ENCODE measurements at regions not wholly inside any gene's neighbourhood (a gene's known extent, or its start where the extent isn't known, plus 50 kb on each side); places are given as distances from the start of the nearest gene placed in this dataset.

DNA sequence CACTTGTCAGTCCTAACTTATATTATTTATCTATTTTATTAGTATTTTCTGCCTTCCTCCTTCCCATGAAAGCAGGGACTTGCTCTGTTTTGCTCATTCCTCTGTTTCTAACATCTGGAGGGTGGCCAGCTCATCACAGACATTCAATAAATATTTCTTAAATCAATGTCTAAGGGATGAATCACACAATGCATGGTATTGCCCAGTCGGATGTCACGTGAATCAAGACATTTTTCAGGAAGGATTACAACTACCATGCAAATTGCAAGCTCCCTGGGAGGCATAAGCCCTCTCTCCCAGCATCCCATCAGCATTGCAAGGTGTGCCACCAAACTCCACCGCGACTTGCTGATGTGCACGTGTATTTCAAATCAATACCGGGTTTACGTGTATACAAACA is 146.6 kb upstream of the RNF32 start:
- POLR2A ChIA-PET, result no interaction called here
- no peaks in the 10 kb centered on the region for H3K36me3 Mint-ChIP-seq (ENCODE audit: low read depth)
- no peak for TF ChIP-seq CTCF (IDR thresholded peaks at IDR 0.05)

GRCh38 chr7:156492170-156492569 is 148.4 kb upstream of the RNF32 start:
- ChIA-PET POLR2A (no interaction called here), CTCF (no interaction called here)
- TF ChIP-seq CTCF (IDR thresholded peaks at IDR 0.05), result no peak
- DNase-seq (no peak), ATAC-seq (no peak)
- no peaks in the 10 kb centered on the region for H3K9me3 Mint-ChIP-seq
- no peak overlapping the region for H3K27ac Mint-ChIP-seq
- H3K27me3 Mint-ChIP-seq, result peaks cover 9% of the 10 kb centered on the region
- intact Hi-C loops (cut with micrococcal nuclease), result no loop called here
- H3K36me3 Mint-ChIP-seq (ENCODE audit: low read depth), result no peaks in the 10 kb centered on the region
- no peak overlapping the region for H3K4me3 Mint-ChIP-seq
- H3K4me1 Mint-ChIP-seq (ENCODE audit: low read depth), result no peaks in the 10 kb centered on the region

More for the DNA sequence above, 146.6 kb upstream of the RNF32 start:
- no peak overlapping the region for H3K27ac Mint-ChIP-seq
- no peaks in the 10 kb centered on the region for H3K4me1 Mint-ChIP-seq (ENCODE audit: low read depth)
- CTCF ChIA-PET, result interaction anchor here (1.5 kb wide), 1 partner anchor 21 kb away, joined by 5 read pairs; no protein-coding TSS in a partner anchor
- ATAC-seq, result no peak
- no peak overlapping the region for H3K4me3 Mint-ChIP-seq
- peaks cover 5% of the 10 kb centered on the region for H3K27me3 Mint-ChIP-seq
- no peak for DNase-seq
- no peaks in the 10 kb centered on the region for H3K9me3 Mint-ChIP-seq
- intact Hi-C loops (cut with micrococcal nuclease), result no loop called here

DNA sequence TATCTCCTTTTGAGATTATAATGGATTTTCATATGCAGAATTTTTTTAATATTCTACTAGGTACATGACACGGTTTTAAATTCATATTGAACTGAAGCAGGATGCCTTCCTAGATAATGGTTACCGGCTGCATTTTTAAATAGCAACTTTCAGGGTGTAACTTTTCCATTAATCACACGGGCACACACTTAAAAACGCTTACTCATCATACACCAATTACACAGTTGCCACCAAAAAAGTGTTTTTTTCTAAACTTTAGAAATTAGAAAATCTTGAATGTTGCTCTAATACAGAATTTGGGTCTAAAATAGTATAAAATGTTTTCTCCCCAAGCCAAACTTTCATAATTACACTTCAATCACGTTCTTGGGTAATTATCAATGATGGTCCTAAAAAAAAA is 149.1 kb upstream of the RNF32 start:
- no peak for TF ChIP-seq CTCF (IDR thresholded peaks at IDR 0.05)
- peaks cover 9% of the 10 kb centered on the region for H3K27me3 Mint-ChIP-seq

GRCh38 chr7:156490021-156490800 is 150.4 kb upstream of the RNF32 start:
- CTCF ChIA-PET, result no interaction called here
- no peaks in the 10 kb centered on the region for H3K36me3 Mint-ChIP-seq (ENCODE audit: low read depth)
- H3K27ac Mint-ChIP-seq, result no peak overlapping the region

More for the DNA sequence above, 149.1 kb upstream of the RNF32 start:
- intact Hi-C loops (cut with micrococcal nuclease), result no loop called here
- ATAC-seq (no peak), DNase-seq (no peak)
- ChIA-PET CTCF (no interaction called here), POLR2A (no interaction called here)
- no peak overlapping the region for H3K27ac Mint-ChIP-seq
- no peaks in the 10 kb centered on the region for H3K36me3 Mint-ChIP-seq (ENCODE audit: low read depth)
- H3K4me1 Mint-ChIP-seq (ENCODE audit: low read depth), result no peaks in the 10 kb centered on the region
- H3K9me3 Mint-ChIP-seq, result no peaks in the 10 kb centered on the region
- H3K4me3 Mint-ChIP-seq, result no peak overlapping the region

More at GRCh38 chr7:156490021-156490800, 150.4 kb upstream of the RNF32 start:
- Mint-ChIP-seq H3K4me1 (ENCODE audit: low read depth) (no peaks in the 10 kb centered on the region), H3K9me3 (no peaks in the 10 kb centered on the region), H3K4me3 (no peak overlapping the region), H3K27me3 (peaks cover 9% of the 10 kb centered on the region)
- no peak for ATAC-seq
- DNase-seq, result no peak
- no peak for TF ChIP-seq CTCF (IDR thresholded peaks at IDR 0.05)
- POLR2A ChIA-PET, result no interaction called here
- intact Hi-C loops (cut with micrococcal nuclease), result no loop called here
